ENCODE measurements at regions not wholly inside any gene's neighbourhood (a gene's known extent, or its start where the extent isn't known, plus 50 kb on each side); places are given as distances from the start of the nearest gene placed in this dataset.
"Not testable (repeated sequence)": the region's sequence is repeated elsewhere in the genome, so short reads cannot be mapped to it uniquely, and the experiment has no call there.

GRCh38 chr2:109669731-109670130, 55.6 kb downstream of the SOWAHC start:
- no peak for DNase-seq (ENCODE audit: low read depth)

- DNase-seq (ENCODE audit: low read depth), result no peak
Measured at GRCh38 chr2:109670556-109671411, 56.6 kb downstream of the SOWAHC start.

- no peak for DNase-seq (ENCODE audit: low read depth)
Measured at GRCh38 chr2:109674894-109675534, 60.9 kb downstream of the SOWAHC start.

GRCh38 chr2:109675666-109676345, 61.6 kb downstream of the SOWAHC start:
- DNase-seq (ENCODE audit: low read depth), result no peak

GRCh38 chr2:109676346-109676902, 62.3 kb downstream of the SOWAHC start:
- DNase-seq (ENCODE audit: low read depth), result no peak

GRCh38 chr2:109677121-109677731, 63.1 kb downstream of the SOWAHC start:
- DNase-seq (ENCODE audit: low read depth), result not testable (repeated sequence)

GRCh38 chr2:109677835-109678580, 63.8 kb downstream of the SOWAHC start:
- no peak for DNase-seq (ENCODE audit: low read depth)

GRCh38 chr2:109678724-109679201, 64.6 kb downstream of the SOWAHC start:
- not testable (repeated sequence) for DNase-seq (ENCODE audit: low read depth)

GRCh38 chr2:109679225-109679624, 65.1 kb downstream of the SOWAHC start:
- no peak for DNase-seq (ENCODE audit: low read depth)

- DNase-seq (ENCODE audit: low read depth), result no peak
Measured at GRCh38 chr2:109679626-109680025, 65.5 kb downstream of the SOWAHC start.

GRCh38 chr2:109680523-109681297, 66.5 kb downstream of the SOWAHC start:
- no peak for DNase-seq (ENCODE audit: low read depth)

GRCh38 chr2:109681633-109682380, 67.6 kb downstream of the SOWAHC start:
- DNase-seq (ENCODE audit: low read depth), result no peak

- no peak for DNase-seq (ENCODE audit: low read depth)
Measured at GRCh38 chr2:109683452-109683851, 69.3 kb downstream of the SOWAHC start.

GRCh38 chr2:109685453-109685852, 71.3 kb downstream of the SOWAHC start:
- no peak for DNase-seq (ENCODE audit: low read depth)

- DNase-seq (ENCODE audit: low read depth), result no peak
Measured at GRCh38 chr2:109686921-109687320, 72.8 kb downstream of the SOWAHC start.

- DNase-seq (ENCODE audit: low read depth), result no peak
Measured at GRCh38 chr2:109689182-109689930, 75.2 kb downstream of the SOWAHC start.

GRCh38 chr2:109689973-109690372, 75.8 kb downstream of the SOWAHC start:
- no peak for DNase-seq (ENCODE audit: low read depth)

GRCh38 chr2:109690457-109690821, 76.3 kb downstream of the SOWAHC start:
- no peak for DNase-seq (ENCODE audit: low read depth)
